ENCODE measurements at regions not wholly inside any gene's neighbourhood (a gene's known extent, or its start where the extent isn't known, plus 50 kb on each side); places are given as distances from the start of the nearest gene placed in this dataset.

GRCh38 chr6:92757925-92758324 lies 661.4 kb downstream of the EPHA7 start:
- TF ChIP-seq CTCF (IDR thresholded peaks at IDR 0.05; ENCODE audit: low read length) (no peak), EZH2 (optimal IDR thresholded peaks at IDR 0.05; ENCODE audit: low read depth, low read length) (no peak)

Data from MM.1S (cell line).